K562 (cell line): ENCODE measurements at regions not wholly inside any gene's neighbourhood (a gene's known extent, or its start where the extent isn't known, plus 50 kb on each side); places are given as distances from the start of the nearest gene placed in this dataset.

Source experiments
- ATAC-seq: fragments of 200-7000 bp; cut with Tn5 transposase; 3 replicates; pipeline ENCODE4 v1.9.1; 2020; ENCODE audit warnings: moderate library complexity
- BruUV-seq: library from RNA; stranded (reverse); fragments of 400-500 nt; replicated peaks from 2 replicates; lab custom pipeline; 2021; lab: Mats Ljungman, UMichigan
- CTCF ChIA-PET: fragments of 300-600 bp; formaldehyde crosslinking; extraction: SDS; loops from one replicate; lab custom pipeline; 2021; ENCODE audit warnings: low intra/inter-chr PET ratio; lab: Yijun Ruan, JAX
- POLR2A ChIA-PET: fragments of 300-600, 350-650 bp; sonication (Branson Sonifier 250); formaldehyde crosslinking; extraction: SDS; loops from one replicate; lab custom pipeline; 2021; ENCODE audit warnings: antibody characterized with exemption, inconsistent platforms; lab: Yijun Ruan, JAX
- DNase-seq, 4 experiments: peaks; one replicate each; pipeline versions ENCODE4 v3.0.0 to v3.0.0-alpha.2; 2011 to 2018; ENCODE audit warnings: low spot score in 3 of 4, mixed read lengths in 3 of 4; ENCODE audit errors: extremely low read depth in 1 of 4
- FAIRE-seq: peaks from 2 replicates; lab custom pipeline; 2011; peaks lifted over from hg19 to GRCh38; lab: Jason Lieb, UNC
- H2AFZ ChIP-seq: 2 replicates; pipeline ENCODE4 v1.6.0; 2011; ENCODE audit warnings: low read depth, low read length, control low read depth, inconsistent platforms
- H3K27ac ChIP-seq: fragments of 200-600 bp; 3 replicates; pipeline ENCODE4 v1.8.0; 2011; ENCODE audit warnings: low read depth, mild to moderate bottlenecking, control low read depth, inconsistent platforms, low read length, moderate library complexity, mixed read lengths; ENCODE audit errors: extremely low read depth
- H3K27me3 ChIP-seq, 2 experiments: fragments of 300-600 bp in 1 of 2; 2 replicates in 1 of 2; 3 replicates in 1 of 2; pipeline versions ENCODE4 v1.6.0 to v1.8.0; 2011; ENCODE audit warnings: inconsistent platforms in 2 of 2, low read length in 2 of 2, mild to moderate bottlenecking in 1 of 2, mixed read lengths in 1 of 2, moderate library complexity in 1 of 2; ENCODE audit not compliant: control insufficient read depth in 2 of 2, insufficient read depth in 2 of 2
- H3K36me3 ChIP-seq: fragments of 300-600 bp; 3 replicates; pipeline ENCODE4 v1.8.0; 2011; ENCODE audit warnings: mild to moderate bottlenecking, low read length, inconsistent platforms; ENCODE audit not compliant: control insufficient read depth, insufficient read depth
- H3K4me1 ChIP-seq, 2 experiments: fragments of 200-600 bp in 1 of 2; replicated peaks in 1 of 2; 2 replicates in 1 of 2; 3 replicates in 1 of 2; pipeline versions ENCODE4 v1.5.1 to v1.8.0; 2011; ENCODE audit warnings: inconsistent platforms in 2 of 2, low read length in 2 of 2, mild to moderate bottlenecking in 1 of 2, mixed read lengths in 1 of 2, moderate library complexity in 1 of 2; ENCODE audit not compliant: control insufficient read depth in 2 of 2, insufficient read depth in 2 of 2
- H3K4me2 ChIP-seq: 2 replicates; pipeline ENCODE4 v1.6.1; 2011; ENCODE audit warnings: low read length, control low read depth, inconsistent platforms, mixed read lengths; ENCODE audit not compliant: insufficient read depth
- H3K4me3 ChIP-seq: fragments of 200-600 bp; sonication (generic), shearing (Covaris generic); 2 replicates; pipeline ENCODE4 v1.5.1; 2016; ENCODE audit warnings: control low read depth, inconsistent platforms
- H3K79me2 ChIP-seq: fragments of 200-600 bp; 3 replicates; pipeline ENCODE4 v1.8.0; 2011; ENCODE audit warnings: low read length, inconsistent platforms; ENCODE audit not compliant: control insufficient read depth, insufficient read depth
- H3K9ac ChIP-seq, 2 experiments: 2 replicates each; pipeline versions ENCODE4 v1.6.0 to v1.6.1; 2011; ENCODE audit warnings: low read depth in 2 of 2, low read length in 2 of 2, control low read depth in 1 of 2, inconsistent platforms in 1 of 2, mild to moderate bottlenecking in 1 of 2, mixed read lengths in 1 of 2; ENCODE audit not compliant: insufficient read depth in 1 of 2
- H3K9me1 ChIP-seq: one replicate; pipeline ENCODE4 v1.6.0; 2011; ENCODE audit warnings: inconsistent platforms, mild to moderate bottlenecking, low read length, moderate library complexity; ENCODE audit not compliant: control insufficient read depth, insufficient read depth
- H3K9me3 ChIP-seq: replicated peaks from 2 replicates; pipeline ENCODE4 v1.5.1; 2011; ENCODE audit warnings: low read depth, low read length, inconsistent platforms; ENCODE audit not compliant: control insufficient read depth, insufficient read depth
- H4K20me1 ChIP-seq: replicated peaks from 2 replicates; pipeline ENCODE4 v1.6.1; 2011; ENCODE audit warnings: low read length, inconsistent platforms, mixed read lengths; ENCODE audit not compliant: control insufficient read depth, insufficient read depth
- ID3 ChIP-seq, 2 experiments: fragments of 250-450 bp in 1 of 2; fragments of 450-650 bp in 1 of 2; sonication (Bioruptor Pico) in 1 of 2; IDR thresholded peaks; 2 replicates each; pipeline versions ENCODE4 v1.6.1 to v1.8.0; 2016 to 2021; ENCODE audit warnings: mild to moderate bottlenecking in 2 of 2, moderate library complexity in 2 of 2, missing compliant biosample characterization in 1 of 2, missing genetic modification characterization in 1 of 2
- MXI1 ChIP-seq: IDR thresholded peaks from 2 replicates; pipeline ENCODE4 v1.6.1; 2011; ENCODE audit warnings: low read depth, mild to moderate bottlenecking, improper control_type of control experiment, low read length
- POLR2G ChIP-seq: fragments of 200-400 bp; formaldehyde crosslinking; IDR thresholded peaks from 2 replicates; pipeline ENCODE4 v1.6.1; 2017; ENCODE audit warnings: low read depth, mild to moderate bottlenecking, antibody characterized with exemption, low read length, moderate library complexity
- RNF2 ChIP-seq: sonication (generic); IDR thresholded peaks from 2 replicates; pipeline ENCODE4 v1.6.1; 2016
- SMC3 ChIP-seq: conservative IDR thresholded peaks from 2 replicates; pipeline ENCODE4 v1.6.1; 2011; ENCODE audit warnings: low read depth, low read length, improper control_type of control experiment; ENCODE audit not compliant: insufficient read depth
- TAF1 ChIP-seq: IDR thresholded peaks from 2 replicates; pipeline ENCODE4 v1.6.1; 2011; ENCODE audit warnings: mild to moderate bottlenecking, low read length, moderate library complexity; ENCODE audit not compliant: insufficient read depth, control insufficient read depth, severe bottlenecking; ENCODE audit errors: extremely low read depth
- TFAM ChIP-seq: fragments of 250-450 bp; sonication (Bioruptor Pico); conservative IDR thresholded peaks from 2 replicates; pipeline ENCODE4 v1.5.0; 2021; ENCODE audit warnings: mild to moderate bottlenecking, moderate library complexity
- TGIF2 ChIP-seq: sonication (generic); formaldehyde crosslinking; IDR thresholded peaks from 2 replicates; pipeline ENCODE4 v1.8.1; 2022; ENCODE audit warnings: mild to moderate bottlenecking, missing genetic modification reagents, moderate library complexity
- TSHZ1 ChIP-seq: fragments of 250-450 bp; sonication (Bioruptor Pico); IDR thresholded peaks from 2 replicates; pipeline ENCODE4 v1.4.0; 2020; ENCODE audit warnings: mild to moderate bottlenecking, moderate library complexity
- ZNF431 ChIP-seq: sonication (generic); formaldehyde crosslinking; IDR thresholded peaks from 2 replicates; pipeline ENCODE4 v1.8.0; 2022; ENCODE audit warnings: mild to moderate bottlenecking, missing genetic modification reagents
- WGBS: fragments of 100-300 bp; shearing (Covaris generic); methylation state at CpG from one replicate; pipeline ENCODE4 v1.1.6; 2016; ENCODE audit warnings: low coverage, mixed read lengths; ENCODE audit not compliant: insufficient coverage; ENCODE audit errors: missing lambda C conversion rate; 5-methylcytosine and 5-hydroxymethylcytosine counted together
- in situ Hi-C: fragments of 300-500 bp; cut with MboI; formaldehyde crosslinking; loops from 4 replicates; pipeline ENCODE4 v1.15.0; 2018; ENCODE audit warnings: inconsistent platforms, mixed read lengths
- intact Hi-C: fragments of 100-400 bp; cut with micrococcal nuclease; formaldehyde crosslinking; loops from 2 replicates; pipeline ENCODE4 v1.14.2; 2022
- TF ChIP-seq, protein P1 (sequence below), 3 experiments: fragments of 200-800 bp in 1 of 3; sonication (Bioruptor generic) in 1 of 3; sonication (generic) in 1 of 3; formaldehyde crosslinking in 1 of 3; IDR thresholded peaks; 2 replicates each; pipeline versions ENCODE4 v1.6.1 to v1.8.0; 2016 to 2022; ENCODE audit warnings: mild to moderate bottlenecking in 2 of 3, missing compliant biosample characterization in 2 of 3, missing genetic modification characterization in 2 of 3, missing genetic modification reagents in 1 of 3

- POLR2A ChIA-PET: no interaction called here
- Histone ChIP-seq H3K79me2 (no peaks in the 10 kb centered on the region), H3K9me3 (no peaks in the 10 kb centered on the region), H3K4me3 (no peak overlapping the region), H3K27me3 (no peaks in the 10 kb centered on the region), H3K27ac (no peak overlapping the region), H3K4me2 (no peak overlapping the region), H3K9me1 (no peaks in the 10 kb centered on the region), H4K20me1 (no peaks in the 10 kb centered on the region), H2AFZ (no peak overlapping the region), H3K36me3 (no peaks in the 10 kb centered on the region), H3K9ac (no peak overlapping the region), H3K4me1 (no peaks in the 10 kb centered on the region; a peak in 1 of 5 replicates)
- WGBS: 10% methylated on average over 1 of the region's 1 CpG
- intact Hi-C loops: no loop called here
- CTCF ChIA-PET: no interaction called here
- TF ChIP-seq MXI1 (no peak), TSHZ1 (CRISPR knock-in tag) (no peak)
- in situ Hi-C loops: no loop called here
- FAIRE-seq: no peak
- no peak for ATAC-seq
- no TSS peak for BruUV-seq
- no peak for DNase-seq
Measured at GRCh38 chr3:106640353-106640752, 736.9 kb upstream of the CCDC54 start.

GRCh38 chr3:106642161-106642560 lies 735.1 kb upstream of the CCDC54 start:
- no peak for ATAC-seq
- Histone ChIP-seq H3K79me2 (no peaks in the 10 kb centered on the region), H3K9ac (no peak overlapping the region), H3K27ac (no peak overlapping the region), H3K9me1 (no peaks in the 10 kb centered on the region), H3K36me3 (no peaks in the 10 kb centered on the region), H3K4me2 (no peak overlapping the region), H2AFZ (no peak overlapping the region), H3K4me3 (no peak overlapping the region), H4K20me1 (no peaks in the 10 kb centered on the region), H3K4me1 (no peaks in the 10 kb centered on the region; a peak in 1 of 5 replicates), H3K9me3 (no peaks in the 10 kb centered on the region), H3K27me3 (no peaks in the 10 kb centered on the region)
- no TSS peak for BruUV-seq
- intact Hi-C loops: no loop called here
- FAIRE-seq: no peak
- DNase-seq: no peak
- in situ Hi-C loops: no loop called here
- ChIA-PET CTCF (no interaction called here), POLR2A (no interaction called here)
- TF ChIP-seq RNF2 (no peak), POLR2G (no peak), TFAM (no peak), ID3 (CRISPR knock-in tag; IDR thresholded peaks at IDR 0.05) (no peak), ID3 (tag; IDR thresholded peaks at IDR 0.05) (no peak), ZNF431 (CRISPR knock-in tag) (no peak), SMC3 (no peak), TAF1 (no peak), TGIF2 (no peak)
- TF ChIP-seq, protein P1, sequence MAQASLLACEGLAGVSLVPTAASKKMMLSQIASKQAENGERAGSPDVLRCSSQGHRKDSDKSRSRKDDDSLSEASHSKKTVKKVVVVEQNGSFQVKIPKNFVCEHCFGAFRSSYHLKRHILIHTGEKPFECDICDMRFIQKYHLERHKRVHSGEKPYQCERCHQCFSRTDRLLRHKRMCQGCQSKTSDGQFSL (CRISPR knock-in tag; IDR thresholded peaks at IDR 0.05): no peak
- TF ChIP-seq, protein P1 (tag; IDR thresholded peaks at IDR 0.05): no peak
